Kidney capillary endothelial cell (primary cell): ENCODE measurements at regions not wholly inside any gene's neighbourhood (a gene's known extent, or its start where the extent isn't known, plus 50 kb on each side); places are given as distances from the start of the nearest gene placed in this dataset.

ENCODE experiments used
- DNase-seq: peaks from one replicate; pipeline ENCODE4 v3.0.0-alpha.2; 2018; ENCODE audit warnings: low spot score

GRCh38 chr4:136078976-136079375 is 1453.3 kb downstream of the PCDH18 start:
- no peak for DNase-seq

GRCh38 chr4:136056748-136057147 is 1475.5 kb downstream of the PCDH18 start:
- DNase-seq, result no peak

- DNase-seq, result no peak
These were observed 1476.9 kb downstream of the PCDH18 start for GRCh38 chr4:136055360-136055759.

GRCh38 chr4:136036744-136037143 is 1495.5 kb downstream of the PCDH18 start:
- DNase-seq, result no peak

DNA sequence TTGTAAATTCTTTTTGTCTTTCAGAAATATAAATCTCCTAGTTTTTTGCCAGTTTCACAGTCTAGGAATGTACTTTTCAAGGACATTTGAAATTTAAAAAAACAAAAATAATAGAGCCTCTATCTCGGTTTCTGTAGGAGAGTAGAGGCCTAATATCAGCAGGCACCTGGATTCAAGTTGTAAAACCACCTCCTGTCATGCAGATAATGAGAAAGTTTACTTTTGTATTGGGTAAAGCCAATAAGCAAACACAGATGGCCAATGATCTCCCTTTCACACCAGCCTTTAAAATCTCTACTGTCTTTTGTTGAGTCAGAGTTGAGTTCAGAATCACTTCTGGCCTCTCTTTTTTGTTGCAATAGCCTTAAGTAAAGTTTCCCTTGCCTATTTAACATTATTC is 1499.9 kb downstream of the PCDH18 start:
- DNase-seq, result no peak

DNA sequence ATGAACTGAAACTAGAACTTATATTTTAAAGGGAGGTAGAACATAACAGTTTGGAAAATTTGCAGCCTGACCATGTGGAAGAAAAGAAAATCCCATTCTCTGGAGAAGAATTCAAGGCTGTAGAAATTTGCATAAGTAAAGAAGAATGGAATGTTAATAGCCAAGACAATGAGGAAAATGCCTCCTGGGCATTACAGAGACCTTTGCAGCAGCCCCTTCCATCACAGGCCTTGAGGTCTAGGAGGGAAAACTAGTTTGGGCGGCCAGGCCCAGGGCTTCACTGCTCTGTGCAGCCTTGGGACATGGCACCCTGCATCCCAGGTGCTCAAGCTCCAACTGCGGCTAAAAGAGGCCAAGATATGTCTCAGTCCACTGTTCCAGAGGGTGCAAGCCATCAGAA is 1506.8 kb downstream of the PCDH18 start:
- no peak for DNase-seq

- no peak for DNase-seq
These were observed 1514.7 kb downstream of the PCDH18 start for GRCh38 chr4:136017556-136017955.

- no peak for DNase-seq
These were observed 1520.1 kb downstream of the PCDH18 start for GRCh38 chr4:136012220-136012619.

DNA sequence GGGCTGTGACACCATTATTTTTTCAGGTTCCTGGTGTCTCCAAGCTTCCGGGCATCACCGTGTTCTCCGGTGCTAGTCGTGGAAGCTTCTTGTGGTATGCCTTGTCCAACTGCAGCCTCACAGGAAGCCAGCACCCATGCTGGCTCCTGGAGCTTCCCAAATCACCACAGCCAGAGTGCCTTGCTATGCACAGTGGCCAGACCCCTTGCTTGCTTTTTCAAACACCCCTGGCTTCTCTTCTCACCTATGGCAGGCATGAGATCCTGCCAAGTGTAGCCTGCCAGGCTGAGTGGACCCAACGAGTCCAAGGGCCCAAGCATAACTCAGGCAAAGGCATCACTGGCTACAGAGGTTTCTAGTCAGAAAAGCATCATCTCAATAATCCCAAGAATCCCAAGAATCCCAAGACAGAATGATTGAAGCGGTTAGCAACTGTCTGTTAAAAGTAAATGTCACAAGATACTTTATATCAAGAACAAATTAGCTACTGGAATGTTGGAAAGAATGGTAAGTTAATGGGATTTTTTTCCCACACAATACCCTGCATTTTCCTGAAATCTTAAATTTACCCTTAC is 1522.9 kb downstream of the PCDH18 start:
- DNase-seq, result no peak

DNA sequence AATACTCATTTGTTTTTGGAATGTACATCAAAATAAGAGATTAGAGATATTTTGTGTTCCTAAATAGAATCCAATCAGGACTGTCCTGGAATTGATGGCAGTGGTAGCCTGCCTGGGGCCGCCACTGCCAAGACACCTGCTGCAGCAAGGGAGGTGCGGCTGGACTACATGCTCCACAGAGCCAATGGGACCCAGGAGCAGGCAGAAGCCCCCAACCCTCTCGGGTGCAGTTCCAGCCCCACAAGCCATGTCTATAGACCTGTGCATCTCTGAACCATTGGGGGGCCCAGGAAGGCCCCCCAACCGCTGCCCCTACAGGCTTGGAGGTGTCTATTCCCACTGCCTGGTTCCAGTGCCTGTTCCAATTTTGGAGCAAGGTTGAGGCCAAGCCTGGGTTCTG is 1524.3 kb downstream of the PCDH18 start:
- DNase-seq, result no peak

DNA sequence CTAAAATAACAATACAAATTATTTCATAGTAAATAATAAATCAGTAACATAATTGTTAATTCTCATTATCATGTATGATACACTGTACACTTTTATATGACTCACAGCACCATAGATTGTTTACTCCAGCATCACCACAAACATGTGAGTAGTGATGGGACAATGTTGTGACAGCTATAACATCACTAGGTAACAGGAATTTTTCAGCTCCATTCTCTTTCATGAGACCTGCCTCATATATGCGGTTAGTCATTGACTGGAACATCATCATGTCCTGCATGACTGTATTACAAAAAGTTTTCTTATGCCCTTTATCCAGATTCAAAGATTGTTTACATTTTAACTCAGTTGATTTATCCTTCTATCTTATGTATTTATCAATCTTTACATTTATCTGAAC is 1530.0 kb downstream of the PCDH18 start:
- DNase-seq, result no peak

DNA sequence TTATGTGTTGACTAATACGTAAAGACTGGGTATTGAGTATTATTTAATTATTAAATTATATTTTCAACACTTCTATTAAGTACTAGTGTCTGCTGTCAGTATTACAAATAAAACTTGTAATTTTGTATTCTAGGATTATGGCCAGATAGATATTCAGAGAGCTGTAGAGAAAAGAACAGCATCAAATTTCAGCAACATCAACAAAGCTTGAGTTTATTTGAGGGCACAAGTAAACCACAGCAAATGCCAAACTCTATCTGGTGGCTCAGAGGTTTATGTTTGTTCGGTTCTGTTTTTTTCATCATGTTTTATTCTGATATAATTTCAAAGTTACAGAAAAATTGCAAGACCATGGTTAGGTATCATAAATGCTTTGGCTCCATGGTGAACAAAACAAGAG is 1530.5 kb downstream of the PCDH18 start:
- DNase-seq, result no peak

GRCh38 chr4:136000246-136000645 is 1532.0 kb downstream of the PCDH18 start:
- no peak for DNase-seq

DNA sequence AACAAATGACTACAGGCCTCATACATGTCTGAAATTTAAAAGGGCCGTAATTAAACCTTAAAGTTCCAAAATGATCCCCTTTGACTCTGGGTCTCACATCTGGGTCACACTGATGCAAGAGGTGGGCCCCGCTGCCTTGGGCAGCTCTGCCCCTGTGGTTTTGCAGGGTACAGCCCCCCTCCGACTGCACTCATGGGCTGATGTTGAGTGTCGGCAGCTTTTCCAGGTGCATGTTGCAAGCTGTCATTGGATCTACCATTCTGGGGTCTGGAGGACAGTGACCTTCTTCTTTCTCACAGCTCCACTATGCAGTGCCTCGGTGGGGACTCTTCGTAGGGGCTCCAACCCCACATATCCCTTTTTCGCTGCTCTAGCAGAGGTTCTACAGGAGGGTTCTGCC is 1537.9 kb downstream of the PCDH18 start:
- DNase-seq, result no peak

DNA sequence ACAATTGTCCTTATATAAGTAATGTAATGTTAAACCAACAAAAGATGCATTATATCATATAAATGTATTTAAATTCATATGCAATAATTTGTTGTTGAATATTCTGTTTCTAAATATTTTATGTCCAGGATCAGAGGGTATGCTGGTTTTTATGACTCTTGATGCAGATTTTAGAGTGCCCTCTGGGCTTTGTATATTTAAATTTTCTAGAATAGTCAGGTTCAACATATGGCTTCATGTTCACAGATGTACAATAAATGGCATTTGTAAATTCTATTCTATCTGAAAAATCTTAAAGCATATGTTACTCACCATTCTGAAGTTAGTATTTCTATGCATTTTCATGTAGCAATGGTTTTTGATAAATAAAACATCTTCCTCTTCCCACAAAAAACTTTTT is 1555.4 kb downstream of the PCDH18 start:
- no peak for DNase-seq

- no peak for DNase-seq
These were observed 1565.4 kb downstream of the PCDH18 start for GRCh38 chr4:135966936-135967335.

GRCh38 chr4:135963009-135963408 is 1569.3 kb downstream of the PCDH18 start:
- DNase-seq, result no peak

DNA sequence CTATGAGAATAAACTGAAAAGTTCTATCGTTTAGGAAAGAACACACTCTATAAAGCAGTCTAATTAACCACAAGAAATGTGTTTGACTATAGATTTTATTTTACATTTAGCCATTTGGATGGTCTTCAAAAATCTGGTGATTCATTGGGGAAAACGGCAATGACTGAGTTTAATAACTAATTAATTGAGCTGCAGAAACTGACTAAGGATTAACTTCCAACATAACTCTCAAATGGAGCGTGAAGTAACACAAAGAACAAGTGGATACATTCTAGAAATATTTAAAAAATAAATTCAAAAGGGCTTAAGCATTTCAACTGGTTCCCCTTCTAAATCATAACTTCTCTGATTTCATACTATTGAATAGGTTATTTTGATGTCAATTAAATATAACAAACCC is 1582.4 kb downstream of the PCDH18 start:
- DNase-seq, result no peak

- no peak for DNase-seq
These were observed 1583.5 kb downstream of the PCDH18 start for GRCh38 chr4:135948797-135949196.

GRCh38 chr4:135941671-135942070 is 1590.6 kb downstream of the PCDH18 start:
- no peak for DNase-seq

DNA sequence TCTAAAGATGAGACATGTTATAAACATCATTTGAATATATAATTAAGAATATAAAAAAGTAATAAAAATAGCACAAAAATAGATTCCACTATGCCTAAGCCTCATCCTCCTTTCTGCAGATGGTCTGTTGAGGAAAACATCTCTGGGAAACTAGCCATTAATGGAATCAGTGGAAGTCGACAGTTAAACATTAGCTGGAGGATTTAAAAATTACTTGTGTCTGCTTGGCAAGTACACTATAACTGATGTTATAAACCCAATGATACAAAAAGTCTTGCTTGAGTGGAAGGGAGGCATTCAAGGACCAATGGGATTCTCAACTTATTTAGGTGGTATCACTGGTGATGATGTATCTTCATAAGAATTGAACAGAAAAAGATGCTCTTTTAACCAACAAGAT is 1598.3 kb downstream of the PCDH18 start:
- DNase-seq, result no peak

DNA sequence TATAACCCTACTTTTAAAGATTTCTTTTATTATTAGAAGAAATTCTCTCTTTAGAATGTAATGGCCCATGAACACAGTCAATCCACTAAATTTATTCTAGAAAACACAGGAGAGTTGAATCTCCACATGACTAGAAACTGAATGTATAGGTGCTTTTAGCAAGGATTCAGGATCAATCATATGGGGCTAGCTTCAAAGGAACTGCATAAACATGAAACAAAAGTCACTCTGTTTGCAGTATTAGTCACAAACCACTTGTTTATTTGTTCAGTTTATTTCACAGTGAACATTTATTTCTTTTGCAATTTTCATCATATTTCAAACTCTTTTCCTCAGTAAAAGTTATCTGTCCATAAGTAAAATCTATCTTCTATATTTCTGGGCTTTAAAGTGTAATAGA is 1604.6 kb downstream of the PCDH18 start:
- DNase-seq, result no peak

GRCh38 chr4:135921081-135921480 is 1611.2 kb downstream of the PCDH18 start:
- no peak for DNase-seq

- no peak for DNase-seq
These were observed 1615.3 kb downstream of the PCDH18 start for GRCh38 chr4:135917011-135917410.

GRCh38 chr4:135900956-135901355 is 1631.3 kb downstream of the PCDH18 start:
- no peak for DNase-seq
